Parathyroid adenoma (tissue), 2 donors: ENCODE measurements at regions not wholly inside any gene's neighbourhood (a gene's known extent, or its start where the extent isn't known, plus 50 kb on each side); places are given as distances from the start of the nearest gene placed in this dataset.

Source experiments
- H2AFZ ChIP-seq: fragments of 300-600 bp; sonication (generic); one replicate; pipeline ENCODE4 v1.7.0; 2017; ENCODE audit warnings: antibody characterized with exemption, mild to moderate bottlenecking
- H3K27ac ChIP-seq: fragments of 300-600 bp; sonication (generic); one replicate; pipeline ENCODE4 v1.7.0; 2017
- H3K27me3 ChIP-seq: fragments of 300-600 bp; sonication (generic); one replicate; pipeline ENCODE4 v1.7.0; 2017; ENCODE audit warnings: low read length; ENCODE audit not compliant: control insufficient read depth, insufficient read depth
- H3K36me3 ChIP-seq: fragments of 300-600 bp; sonication (generic); one replicate; pipeline ENCODE4 v1.7.0; 2017; ENCODE audit warnings: low read length; ENCODE audit not compliant: control insufficient read depth, insufficient read depth
- H3K4me1 ChIP-seq: fragments of 300-600 bp; sonication (generic); one replicate; pipeline ENCODE4 v1.7.0; 2017; ENCODE audit warnings: control low read depth
- H3K4me2 ChIP-seq: fragments of 300-600 bp; sonication (generic); one replicate; pipeline ENCODE4 v1.7.0; 2017; ENCODE audit warnings: low read length
- H3K4me3 ChIP-seq: fragments of 300-600 bp; sonication (generic); one replicate; pipeline ENCODE4 v1.7.0; 2017; ENCODE audit warnings: low read depth, low read length
- H3K79me2 ChIP-seq: fragments of 300-600 bp; sonication (generic); one replicate; pipeline ENCODE4 v1.7.0; 2017; ENCODE audit warnings: control low read depth
- H3K9ac ChIP-seq: fragments of 300-600 bp; sonication (generic); one replicate; pipeline ENCODE4 v1.7.0; 2017; ENCODE audit warnings: mild to moderate bottlenecking
- H3K9me3 ChIP-seq: fragments of 300-600 bp; sonication (generic); one replicate; pipeline ENCODE4 v1.7.0; 2017; ENCODE audit warnings: low read length; ENCODE audit not compliant: control insufficient read depth
- CTCF ChIP-seq: fragments of 300-600 bp; sonication (generic); IDR thresholded peaks from one replicate; pipeline ENCODE4 v1.7.0; 2017; ENCODE audit warnings: antibody characterized with exemption, mild to moderate bottlenecking
- donor health status: primary hyperparathyroidism.

GRCh38 chr18:56186319-56186718 lies 452.1 kb downstream of the TXNL1 start:
- no peak overlapping the region for H2AFZ ChIP-seq
- H3K9me3 ChIP-seq: no peaks in the 10 kb centered on the region
- TF ChIP-seq CTCF: no peak
- no peak overlapping the region for H3K4me3 ChIP-seq
- no peaks in the 10 kb centered on the region for H3K79me2 ChIP-seq
- no peaks in the 10 kb centered on the region for H3K27me3 ChIP-seq
- no peaks in the 10 kb centered on the region for H3K36me3 ChIP-seq
- no peak overlapping the region for H3K9ac ChIP-seq
- H3K4me2 ChIP-seq: no peak overlapping the region
- no peaks in the 10 kb centered on the region for H3K4me1 ChIP-seq
- H3K27ac ChIP-seq: no peak overlapping the region

- no peak overlapping the region for H3K9ac ChIP-seq
- no peak overlapping the region for H3K4me3 ChIP-seq
- no peak overlapping the region for H3K27ac ChIP-seq
- no peaks in the 10 kb centered on the region for H3K79me2 ChIP-seq
- TF ChIP-seq CTCF: no peak
- H3K27me3 ChIP-seq: no peaks in the 10 kb centered on the region
- no peaks in the 10 kb centered on the region for H3K4me1 ChIP-seq
- no peak overlapping the region for H3K4me2 ChIP-seq
- H3K36me3 ChIP-seq: no peaks in the 10 kb centered on the region
- H3K9me3 ChIP-seq: no peaks in the 10 kb centered on the region
- H2AFZ ChIP-seq: no peak overlapping the region
These were observed 453.3 kb downstream of the TXNL1 start for GRCh38 chr18:56185126-56185525.

- no peaks in the 10 kb centered on the region for H3K36me3 ChIP-seq
- no peak overlapping the region for H2AFZ ChIP-seq
These were observed 461.6 kb downstream of the TXNL1 start for GRCh38 chr18:56176751-56177150.

GRCh38 chr18:56175330-56176001 lies 462.9 kb downstream of the TXNL1 start:
- Histone ChIP-seq H3K27me3 (no peaks in the 10 kb centered on the region), H3K4me3 (no peak overlapping the region), H3K9ac (no peak overlapping the region), H3K27ac (no peak overlapping the region), H3K4me1 (no peaks in the 10 kb centered on the region), H3K4me2 (no peak overlapping the region), H3K79me2 (no peaks in the 10 kb centered on the region), H3K9me3 (no peaks in the 10 kb centered on the region), H2AFZ (no peak overlapping the region), H3K36me3 (no peaks in the 10 kb centered on the region)
- no peak for TF ChIP-seq CTCF

More at GRCh38 chr18:56176751-56177150, 461.6 kb downstream of the TXNL1 start:
- H3K9ac ChIP-seq: no peak overlapping the region
- H3K9me3 ChIP-seq: no peaks in the 10 kb centered on the region
- no peaks in the 10 kb centered on the region for H3K27me3 ChIP-seq
- H3K79me2 ChIP-seq: no peaks in the 10 kb centered on the region
- no peak for TF ChIP-seq CTCF
- H3K27ac ChIP-seq: no peak overlapping the region
- H3K4me2 ChIP-seq: no peak overlapping the region
- H3K4me1 ChIP-seq: no peaks in the 10 kb centered on the region
- no peak overlapping the region for H3K4me3 ChIP-seq
